Sigmoid colon (tissue), 4 donors: ENCODE measurements at regions not wholly inside any gene's neighbourhood (a gene's known extent, or its start where the extent isn't known, plus 50 kb on each side); places are given as distances from the start of the nearest gene placed in this dataset.

Experiments used
- POLR2A ChIP-seq, 2 donors: fragments of 450-650 bp; IDR thresholded peaks; one replicate each; pipeline ENCODE4 v1.6.1; 2016; ENCODE audit warnings: antibody characterized with exemption in 2 of 2, mild to moderate bottlenecking in 2 of 2, moderate library complexity in 2 of 2
- POLR2AphosphoS5 ChIP-seq, 4 donors: sonication (generic); formaldehyde crosslinking; IDR thresholded peaks; one replicate each; pipeline ENCODE4 v1.6.1; 2017; ENCODE audit warnings: antibody characterized with exemption in 4 of 4
- TF ChIP-seq, protein P1 (sequence below), 4 experiments: fragments of 450-650 bp in 3 of 4; fragments of 200-600 bp in 1 of 4; IDR thresholded peaks; one replicate each; pipeline ENCODE4 v1.5.1; 2016 to 2019; ENCODE audit warnings: antibody characterized with exemption in 4 of 4, mild to moderate bottlenecking in 3 of 4, moderate library complexity in 2 of 4

DNA sequence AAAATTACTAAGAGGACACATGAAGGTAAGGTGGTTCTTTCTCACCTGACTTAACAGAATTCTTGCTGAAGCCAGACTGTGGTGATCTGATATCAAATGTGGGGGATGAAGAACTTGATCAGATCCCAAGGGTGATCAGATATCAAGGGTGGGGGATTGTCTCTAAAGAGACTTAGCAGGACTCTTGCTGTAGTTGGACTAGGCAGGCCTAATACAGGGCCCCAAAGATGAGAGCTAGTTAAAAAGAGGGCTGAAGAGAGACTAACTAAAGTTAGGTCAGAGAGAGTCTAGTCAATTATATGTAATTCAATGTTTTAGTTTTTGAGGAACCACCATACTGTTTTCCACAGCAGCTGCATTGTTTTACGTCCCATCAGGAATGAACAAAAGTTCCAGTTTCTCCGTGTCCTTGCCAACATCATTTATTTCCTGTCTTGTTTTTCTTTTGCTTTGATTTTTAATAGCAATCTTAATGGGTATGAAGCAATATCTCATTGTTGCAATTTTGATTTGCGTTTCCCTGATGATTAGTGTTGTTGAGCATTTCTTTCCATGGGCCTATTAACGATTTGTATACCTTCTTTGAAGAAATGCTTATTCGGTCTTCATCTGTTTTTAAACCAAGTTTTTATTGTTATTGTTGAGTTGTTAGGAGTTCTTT, 77.6 kb upstream of the ALDH1A1 start:
- peak in 1 of 4 donors; percentile 19 for TF ChIP-seq POLR2AphosphoS5 (IDR thresholded peaks at IDR 0.05)
- TF ChIP-seq, protein P1, sequence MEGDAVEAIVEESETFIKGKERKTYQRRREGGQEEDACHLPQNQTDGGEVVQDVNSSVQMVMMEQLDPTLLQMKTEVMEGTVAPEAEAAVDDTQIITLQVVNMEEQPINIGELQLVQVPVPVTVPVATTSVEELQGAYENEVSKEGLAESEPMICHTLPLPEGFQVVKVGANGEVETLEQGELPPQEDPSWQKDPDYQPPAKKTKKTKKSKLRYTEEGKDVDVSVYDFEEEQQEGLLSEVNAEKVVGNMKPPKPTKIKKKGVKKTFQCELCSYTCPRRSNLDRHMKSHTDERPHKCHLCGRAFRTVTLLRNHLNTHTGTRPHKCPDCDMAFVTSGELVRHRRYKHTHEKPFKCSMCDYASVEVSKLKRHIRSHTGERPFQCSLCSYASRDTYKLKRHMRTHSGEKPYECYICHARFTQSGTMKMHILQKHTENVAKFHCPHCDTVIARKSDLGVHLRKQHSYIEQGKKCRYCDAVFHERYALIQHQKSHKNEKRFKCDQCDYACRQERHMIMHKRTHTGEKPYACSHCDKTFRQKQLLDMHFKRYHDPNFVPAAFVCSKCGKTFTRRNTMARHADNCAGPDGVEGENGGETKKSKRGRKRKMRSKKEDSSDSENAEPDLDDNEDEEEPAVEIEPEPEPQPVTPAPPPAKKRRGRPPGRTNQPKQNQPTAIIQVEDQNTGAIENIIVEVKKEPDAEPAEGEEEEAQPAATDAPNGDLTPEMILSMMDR (IDR thresholded peaks at IDR 0.05), result no peak
- TF ChIP-seq POLR2A (IDR thresholded peaks at IDR 0.05), result no peak
